Aorta (tissue), 5 donors: ENCODE measurements at regions not wholly inside any gene's neighbourhood (a gene's known extent, or its start where the extent isn't known, plus 50 kb on each side); places are given as distances from the start of the nearest gene placed in this dataset.
"Not testable (repeated sequence)": the region's sequence is repeated elsewhere in the genome, so short reads cannot be mapped to it uniquely, and the experiment has no call there.

Experiments used
- ATAC-seq: fragments of 200-7000 bp; cut with Tn5 transposase; one replicate; pipeline ENCODE4 v1.9.1; 2022; ENCODE audit warnings: moderate library complexity; ENCODE audit not compliant: low FRiP score
- DNase-seq, 2 donors: peaks; one replicate each; pipeline ENCODE4 v3.0.0-alpha.2; 2020
- H3K27ac ChIP-seq, 2 donors: one replicate each; pipeline ENCODE4 v1.5.1; 2013; ENCODE audit warnings: low read length in 2 of 2, mild to moderate bottlenecking in 2 of 2, moderate library complexity in 2 of 2, control low read depth in 1 of 2, inconsistent platforms in 1 of 2, low read depth in 1 of 2
- H3K27me3 ChIP-seq, 2 donors: one replicate each; pipeline ENCODE4 v1.6.1; 2013; ENCODE audit warnings: control low read depth in 1 of 2, low read length in 1 of 2, mild to moderate bottlenecking in 1 of 2, moderate library complexity in 1 of 2; ENCODE audit not compliant: insufficient read depth in 2 of 2, control insufficient read depth in 1 of 2
- H3K36me3 ChIP-seq, 2 donors: one replicate each; pipeline ENCODE4 v1.6.1; 2013; ENCODE audit warnings: control low read depth in 1 of 2, low read length in 1 of 2, mild to moderate bottlenecking in 1 of 2; ENCODE audit not compliant: insufficient read depth in 2 of 2, control insufficient read depth in 1 of 2
- H3K4me1 ChIP-seq, 2 donors: one replicate each; pipeline ENCODE4 v1.6.1; 2013; ENCODE audit warnings: low read length in 2 of 2, control low read depth in 1 of 2, mild to moderate bottlenecking in 1 of 2, moderate library complexity in 1 of 2; ENCODE audit not compliant: insufficient read depth in 2 of 2, control insufficient read depth in 1 of 2
- H3K4me3 ChIP-seq, 2 donors: one replicate each; pipeline ENCODE4 v1.5.1; 2013; ENCODE audit warnings: low read length in 2 of 2, control low read depth in 1 of 2, mild to moderate bottlenecking in 1 of 2
- H3K9me3 ChIP-seq: one replicate; pipeline ENCODE4 v1.6.1; 2013; ENCODE audit warnings: mild to moderate bottlenecking, low read length; ENCODE audit not compliant: control insufficient read depth
- WGBS, 2 donors: extraction: QIAGEN DNeasy Blood & Tissue Kit; methylation state at CpG; one replicate each; pipeline ENCODE4 v1.1.7; 2013; 5-methylcytosine and 5-hydroxymethylcytosine counted together
- intact Hi-C, 2 donors: fragments of 100-400 bp; cut with DNase I; formaldehyde crosslinking; loops; one replicate each; pipeline versions ENCODE4 v1.14.2 to v1.15.0; 2022
- donor health status: healthy with polysubstance abuse.
- donor health status: Bipolar disorder and iron deficiency.
- donor health status: DM: no; HTN: no; CAD: no.
- donor health status: DM: no; HTN: no; CAD: no.
- donor health status: DM: yes; HTN: yes; CAD: no.

DNA sequence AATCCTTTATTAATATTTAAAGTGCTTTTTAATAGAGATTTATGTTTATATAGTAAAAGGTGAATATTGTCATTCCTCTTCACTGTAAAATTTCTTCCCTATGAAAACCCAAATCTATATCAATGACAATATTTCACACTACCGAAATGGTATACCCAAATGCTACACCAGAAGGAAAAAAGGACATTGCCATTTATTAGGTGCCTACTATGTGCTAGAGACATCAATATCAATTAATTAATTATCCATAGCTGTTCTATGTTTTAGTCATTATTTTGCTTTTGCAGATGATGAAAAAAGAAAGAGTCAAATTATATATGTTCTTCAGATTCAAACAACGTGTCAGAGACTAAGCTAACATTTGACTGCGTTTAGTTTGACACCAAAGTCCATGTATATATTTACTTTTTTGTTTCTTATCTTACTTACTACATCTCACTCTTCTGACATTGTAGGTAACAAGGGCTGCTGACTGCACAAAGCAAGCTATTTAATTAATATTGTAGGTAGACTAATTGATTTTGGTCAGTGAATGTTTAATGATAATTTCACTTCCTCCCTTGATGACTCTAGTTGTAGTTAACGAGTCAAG is 614.0 kb upstream of the FOXG1 start:
- Histone ChIP-seq H3K27ac (no peak overlapping the region), H3K4me3 (no peak overlapping the region), H3K9me3 (peaks cover 2% of the 10 kb centered on the region), H3K36me3 (no peaks in the 10 kb centered on the region), H3K27me3 (no peaks in the 10 kb centered on the region), H3K4me1 (no peaks in the 10 kb centered on the region)
- DNase-seq (no peak), ATAC-seq (no peak)
- intact Hi-C loops = no loop called here
- 65 to 66% methylated on average over 4 of the region's 4 CpGs for WGBS, 2 donors

DNA sequence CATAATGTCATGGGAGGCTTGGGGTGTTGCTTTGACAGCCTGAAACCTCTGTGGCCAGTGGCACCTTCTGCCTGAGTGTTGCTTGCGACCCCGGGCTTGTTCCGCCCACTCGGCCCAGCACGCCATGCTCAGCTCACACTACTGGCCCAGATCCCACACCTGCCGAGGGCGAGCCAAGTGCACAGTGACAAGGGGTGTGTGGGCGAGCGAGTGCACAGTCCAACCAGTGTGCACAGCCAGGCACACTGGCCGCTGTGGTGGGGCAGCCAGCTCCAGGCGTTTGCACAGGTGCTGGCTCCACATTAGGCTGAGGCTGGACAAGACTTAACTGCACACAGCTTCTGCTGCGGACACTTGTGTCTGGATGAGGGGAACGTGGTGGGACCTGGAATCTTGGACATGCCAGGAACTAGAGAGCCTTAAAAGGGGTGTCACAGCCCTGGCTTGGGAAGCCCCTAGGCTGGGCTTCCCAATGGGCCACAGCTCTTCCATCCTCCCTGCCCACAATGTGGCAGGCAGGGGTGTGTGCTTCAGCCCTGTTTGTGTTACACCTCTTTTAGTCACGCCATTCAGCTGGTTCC is 609.2 kb upstream of the FOXG1 start:
- ATAC-seq (peak; percentile 36), DNase-seq (peak in 1 of 2 donors; percentile 55)
- 83 to 84% methylated on average over 14 of the region's 14 CpGs for WGBS, 2 donors
- Histone ChIP-seq H3K4me3 (no peak overlapping the region), H3K4me1 (no peaks in the 10 kb centered on the region), H3K36me3 (no peaks in the 10 kb centered on the region), H3K9me3 (peaks cover 2% of the 10 kb centered on the region), H3K27me3 (no peaks in the 10 kb centered on the region), H3K27ac (no peak overlapping the region)
- intact Hi-C loops = no loop called here

DNA sequence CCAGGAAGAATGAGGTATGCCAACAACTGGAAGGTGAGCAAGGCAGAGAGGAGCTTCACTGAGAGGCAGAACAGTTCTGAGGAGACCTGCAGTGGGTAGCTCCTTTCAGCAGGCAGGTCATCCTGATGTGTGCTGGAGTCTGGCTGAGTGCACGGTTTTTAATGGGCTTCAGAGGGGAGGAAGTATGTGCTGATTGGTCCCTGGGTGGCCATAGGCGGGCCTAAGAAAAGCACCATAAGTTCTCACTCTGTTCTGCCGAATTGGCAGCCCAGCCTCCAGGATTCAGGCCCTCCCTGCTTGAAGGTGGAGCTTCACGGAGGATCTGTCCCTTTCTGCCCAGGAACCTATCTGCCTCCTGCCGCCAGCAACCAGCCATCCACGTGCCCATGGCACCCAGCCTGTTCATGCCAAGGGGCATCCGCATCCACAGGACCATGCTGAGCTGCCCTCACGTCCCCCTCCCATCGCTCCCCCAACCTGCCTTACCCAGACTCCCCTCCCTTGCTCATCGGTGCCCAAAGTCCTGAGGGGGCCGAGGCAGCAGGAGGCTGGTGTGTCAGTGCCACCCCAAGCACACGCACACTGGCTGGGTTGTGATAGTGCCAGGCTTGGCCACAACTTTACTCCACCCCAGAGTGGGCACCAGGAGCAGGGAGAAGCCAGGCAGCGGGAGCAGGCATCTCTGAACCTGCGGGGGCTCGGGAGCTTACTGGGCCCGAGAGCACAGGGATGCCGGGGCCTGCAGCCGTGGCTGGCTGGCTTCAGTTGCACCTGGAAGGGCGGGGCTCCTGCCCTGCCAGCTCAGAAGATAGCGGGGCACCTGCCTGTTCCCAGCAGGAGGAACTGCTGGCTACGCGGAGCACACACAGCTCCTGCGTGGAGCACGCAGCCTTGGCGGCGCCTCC is 608.4 kb upstream of the FOXG1 start:
- Histone ChIP-seq H3K4me1 (no peaks in the 10 kb centered on the region), H3K4me3 (no peak overlapping the region), H3K27ac (no peak overlapping the region), H3K27me3 (no peaks in the 10 kb centered on the region), H3K9me3 (peaks cover 2% of the 10 kb centered on the region), H3K36me3 (no peaks in the 10 kb centered on the region)
- 90% methylated on average over 26 of the region's 26 CpGs for WGBS, 2 donors
- ATAC-seq (no peak), DNase-seq (no peak)
- intact Hi-C loops = no loop called here

DNA sequence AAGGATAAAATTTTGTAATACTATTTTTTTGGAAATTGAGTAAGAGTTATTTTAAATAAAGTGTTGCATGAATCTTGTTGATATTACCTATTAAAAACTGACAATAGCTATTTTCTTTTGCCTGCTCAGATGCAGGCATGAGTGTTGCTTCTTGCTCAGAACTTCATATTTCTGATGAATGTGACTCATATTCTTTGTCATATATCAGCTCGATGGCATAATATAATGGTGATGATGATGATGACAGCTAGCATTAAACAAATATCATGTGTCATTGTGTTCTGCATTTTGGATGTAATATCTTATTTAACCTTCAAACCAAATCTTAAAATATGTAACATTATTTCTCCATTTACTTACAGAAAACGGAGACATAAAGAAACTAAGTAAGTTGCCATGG is 605.5 kb upstream of the FOXG1 start:
- Histone ChIP-seq H3K4me1 (no peaks in the 10 kb centered on the region), H3K36me3 (no peaks in the 10 kb centered on the region), H3K9me3 (peaks cover 2% of the 10 kb centered on the region), H3K27me3 (no peaks in the 10 kb centered on the region), H3K27ac (no peak overlapping the region), H3K4me3 (no peak overlapping the region)
- ATAC-seq (no peak), DNase-seq (no peak)
- intact Hi-C loops = no loop called here
- WGBS, 2 donors = 68 to 76% methylated on average over 2 of the region's 2 CpGs

DNA sequence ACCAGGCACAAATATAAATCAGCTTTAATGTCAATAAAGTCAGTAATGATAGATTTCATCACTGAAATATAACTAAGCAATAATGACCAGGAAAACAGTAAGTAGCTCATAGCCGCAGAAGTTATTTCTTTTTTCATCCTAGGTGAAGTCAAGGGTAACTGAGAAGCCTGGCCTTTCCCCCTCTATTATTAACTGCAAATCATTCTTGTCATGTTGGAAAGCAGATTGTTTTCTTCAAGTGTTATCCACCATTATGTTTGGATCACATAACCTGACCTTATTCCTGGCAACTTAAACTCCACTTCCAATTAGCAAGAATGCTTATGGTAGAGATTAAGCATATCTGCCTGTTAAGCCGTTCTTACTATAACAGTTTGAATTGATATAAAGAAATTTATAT is 603.4 kb upstream of the FOXG1 start:
- intact Hi-C loops = no loop called here
- no peak for DNase-seq

DNA sequence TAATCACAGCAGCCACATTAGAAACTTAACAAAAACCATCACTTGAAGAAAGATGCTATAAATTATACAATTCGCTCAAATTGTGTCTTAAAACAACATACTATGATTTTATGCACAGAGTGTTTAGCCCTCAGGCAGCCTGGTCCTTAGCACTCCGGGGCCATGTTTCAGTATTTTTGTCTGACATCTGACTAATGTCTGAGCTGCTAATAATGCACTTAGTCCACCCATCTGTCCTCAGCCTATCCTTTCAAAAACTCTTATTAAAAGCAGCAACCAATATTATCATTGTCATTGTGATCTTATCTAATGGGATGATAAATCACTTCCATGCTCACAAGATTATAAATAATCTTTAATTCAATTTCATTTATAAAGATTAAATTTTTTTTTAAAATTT is 602.7 kb upstream of the FOXG1 start:
- intact Hi-C loops = no loop called here
- Histone ChIP-seq H3K4me1 (no peaks in the 10 kb centered on the region), H3K4me3 (no peak overlapping the region), H3K27me3 (no peaks in the 10 kb centered on the region), H3K27ac (no peak overlapping the region), H3K36me3 (no peaks in the 10 kb centered on the region), H3K9me3 (no peaks in the 10 kb centered on the region)
- DNase-seq (no peak), ATAC-seq (no peak)
- WGBS, 2 donors = 33 to 34% methylated on average over 2 of the region's 2 CpGs

More for the DNA sequence above, 603.4 kb upstream of the FOXG1 start:
- 41 to 54% methylated on average over 2 of the region's 2 CpGs for WGBS, 2 donors
- H3K9me3 ChIP-seq = no peaks in the 10 kb centered on the region
- H3K4me3 ChIP-seq = no peak overlapping the region
- H3K36me3 ChIP-seq = no peaks in the 10 kb centered on the region
- no peak overlapping the region for H3K27ac ChIP-seq
- no peak for ATAC-seq
- no peaks in the 10 kb centered on the region for H3K4me1 ChIP-seq
- no peaks in the 10 kb centered on the region for H3K27me3 ChIP-seq

DNA sequence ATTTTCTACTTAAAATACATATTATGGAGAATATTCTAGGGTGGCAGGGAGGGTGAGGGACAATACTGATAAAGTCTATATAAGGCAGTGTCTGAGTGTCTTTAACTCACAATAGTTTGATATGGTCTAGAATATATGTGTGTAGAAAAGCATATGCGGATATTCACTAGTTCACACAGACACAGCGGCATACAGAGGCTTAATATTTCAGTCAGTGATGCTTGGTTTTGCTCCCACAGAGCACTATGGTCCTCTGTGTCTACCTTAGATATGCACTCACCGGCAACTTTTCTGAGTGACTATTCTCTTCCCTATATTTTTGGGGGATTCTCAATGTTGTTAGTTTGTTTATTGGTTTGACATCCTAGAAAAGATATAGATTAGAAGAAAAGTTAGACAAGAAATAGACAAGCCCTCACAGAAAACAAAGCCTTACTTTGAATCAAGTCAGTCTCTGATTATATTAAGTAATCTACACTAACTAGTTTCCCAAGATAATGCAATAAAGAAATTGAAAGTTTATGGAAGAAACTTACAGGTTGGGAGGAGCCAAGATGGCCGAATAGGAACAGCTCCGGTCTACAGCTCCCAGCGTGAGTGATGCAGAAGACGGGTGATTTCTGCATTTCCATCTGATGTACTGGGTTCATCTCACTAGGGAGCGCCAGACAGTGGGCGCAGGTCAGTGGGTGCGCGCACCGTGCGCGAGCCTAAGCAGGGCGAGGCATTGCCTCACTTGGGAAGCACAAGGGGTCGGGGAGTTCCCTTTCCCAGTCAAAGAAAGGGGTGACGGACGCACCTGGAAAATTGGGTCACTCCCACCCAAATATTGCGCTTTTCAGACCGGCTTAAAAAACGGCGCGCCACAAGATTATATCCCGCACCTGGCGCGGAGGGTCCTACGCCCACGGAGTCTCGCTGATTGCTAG is 578.4 kb upstream of the FOXG1 start:
- H3K4me3 ChIP-seq, H3K36me3 ChIP-seq, H3K4me1 ChIP-seq, intact Hi-C loops, H3K27me3 ChIP-seq, H3K9me3 ChIP-seq, H3K27ac ChIP-seq, ATAC-seq: not testable (repeated sequence)
- peak in 1 of 2 donors; percentile 30 for DNase-seq
- 89% methylated on average over 29 of the region's 29 CpGs for WGBS, 2 donors

DNA sequence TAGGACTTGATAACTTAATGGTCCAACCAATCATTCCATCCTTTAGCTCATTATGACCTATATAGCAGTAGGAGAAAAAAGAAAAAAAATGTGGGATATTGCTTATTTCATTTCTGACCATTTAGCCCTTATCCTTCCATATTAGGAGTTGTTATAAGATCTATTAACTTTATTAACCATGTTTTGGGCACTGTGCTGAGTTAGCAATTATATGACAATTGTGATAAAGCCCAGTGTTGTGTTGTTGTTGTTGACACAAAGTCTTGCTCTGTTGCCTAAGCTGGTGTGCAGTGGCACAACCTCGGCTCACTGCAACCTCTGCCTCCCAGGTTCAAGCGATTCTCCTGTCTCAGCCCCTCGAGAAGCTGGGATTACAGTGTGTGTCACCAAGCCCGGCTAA is 569.7 kb upstream of the FOXG1 start:
- 77 to 89% methylated on average over 4 of the region's 4 CpGs for WGBS, 2 donors
- Histone ChIP-seq H3K4me1 (no peaks in the 10 kb centered on the region), H3K27me3 (no peaks in the 10 kb centered on the region), H3K4me3 (no peak overlapping the region), H3K27ac (no peak overlapping the region), H3K9me3 (no peaks in the 10 kb centered on the region), H3K36me3 (no peaks in the 10 kb centered on the region)
- intact Hi-C loops = no loop called here
- ATAC-seq = no peak
- DNase-seq = no peak
